Esophagus (tissue), 2 donors: ENCODE measurements at regions not wholly inside any gene's neighbourhood (a gene's known extent, or its start where the extent isn't known, plus 50 kb on each side); places are given as distances from the start of the nearest gene placed in this dataset.

Source experiments
- H3K27ac ChIP-seq, 2 donors: one replicate each; pipeline ENCODE4 v1.5.1; 2013; ENCODE audit warnings: low read depth in 2 of 2, mild to moderate bottlenecking in 2 of 2, inconsistent platforms in 1 of 2, low read length in 1 of 2, moderate library complexity in 1 of 2
- H3K27me3 ChIP-seq, 2 donors: one replicate each; pipeline ENCODE4 v1.6.1; 2013; ENCODE audit warnings: low read length in 2 of 2, control low read depth in 1 of 2, mild to moderate bottlenecking in 1 of 2; ENCODE audit not compliant: insufficient read depth in 2 of 2, control insufficient read depth in 1 of 2
- H3K36me3 ChIP-seq, 2 donors: one replicate each; pipeline ENCODE4 v1.6.1; 2013; ENCODE audit warnings: low read length in 1 of 2; ENCODE audit not compliant: control insufficient read depth in 2 of 2, insufficient read depth in 2 of 2
- H3K4me1 ChIP-seq, 2 donors: one replicate each; pipeline ENCODE4 v1.6.1; 2013; ENCODE audit warnings: low read length in 1 of 2; ENCODE audit not compliant: control insufficient read depth in 2 of 2, insufficient read depth in 2 of 2
- H3K4me3 ChIP-seq, 2 donors: one replicate each; pipeline ENCODE4 v1.5.1; 2013; ENCODE audit warnings: low read length in 2 of 2, mild to moderate bottlenecking in 2 of 2, low read depth in 1 of 2, moderate library complexity in 1 of 2
- H3K9me3 ChIP-seq, 2 donors: one replicate each; pipeline ENCODE4 v1.6.1; 2013; ENCODE audit warnings: mild to moderate bottlenecking in 2 of 2, low read depth in 1 of 2, low read length in 1 of 2, moderate library complexity in 1 of 2; ENCODE audit not compliant: control insufficient read depth in 2 of 2, insufficient read depth in 1 of 2
- WGBS, 2 donors: extraction: QIAGEN DNeasy Blood & Tissue Kit; methylation state at CpG; one replicate each; pipeline ENCODE4 v1.1.7; 2013; 5-methylcytosine and 5-hydroxymethylcytosine counted together
- donor health status: healthy with polysubstance abuse.
- donor health status: Bipolar disorder and iron deficiency.

DNA sequence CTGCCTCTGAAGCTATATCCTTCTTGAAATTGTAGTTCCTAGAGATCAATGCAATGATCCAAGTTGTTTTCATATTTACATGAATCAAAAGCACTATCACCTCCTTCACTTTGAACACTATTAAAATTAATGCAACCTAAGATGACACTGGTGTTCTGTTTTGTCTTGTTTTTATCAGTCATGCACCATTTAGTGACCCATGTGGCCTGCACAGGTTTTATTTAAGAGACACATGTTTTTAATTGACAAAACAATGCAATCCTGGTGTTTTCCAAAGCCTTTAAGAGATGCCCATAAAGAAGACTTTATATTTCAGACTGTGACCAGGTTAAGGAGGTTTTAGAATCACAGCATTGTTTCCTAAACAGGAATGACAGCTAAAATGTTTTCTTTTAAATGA, 177.5 kb downstream of the FAM181B start:
- no peaks in the 10 kb centered on the region for H3K4me1 ChIP-seq
- no peak overlapping the region for H3K27ac ChIP-seq
- H3K9me3 ChIP-seq: no peaks in the 10 kb centered on the region
- no peak overlapping the region for H3K4me3 ChIP-seq
- H3K36me3 ChIP-seq: no peaks in the 10 kb centered on the region
- no peaks in the 10 kb centered on the region for H3K27me3 ChIP-seq

DNA sequence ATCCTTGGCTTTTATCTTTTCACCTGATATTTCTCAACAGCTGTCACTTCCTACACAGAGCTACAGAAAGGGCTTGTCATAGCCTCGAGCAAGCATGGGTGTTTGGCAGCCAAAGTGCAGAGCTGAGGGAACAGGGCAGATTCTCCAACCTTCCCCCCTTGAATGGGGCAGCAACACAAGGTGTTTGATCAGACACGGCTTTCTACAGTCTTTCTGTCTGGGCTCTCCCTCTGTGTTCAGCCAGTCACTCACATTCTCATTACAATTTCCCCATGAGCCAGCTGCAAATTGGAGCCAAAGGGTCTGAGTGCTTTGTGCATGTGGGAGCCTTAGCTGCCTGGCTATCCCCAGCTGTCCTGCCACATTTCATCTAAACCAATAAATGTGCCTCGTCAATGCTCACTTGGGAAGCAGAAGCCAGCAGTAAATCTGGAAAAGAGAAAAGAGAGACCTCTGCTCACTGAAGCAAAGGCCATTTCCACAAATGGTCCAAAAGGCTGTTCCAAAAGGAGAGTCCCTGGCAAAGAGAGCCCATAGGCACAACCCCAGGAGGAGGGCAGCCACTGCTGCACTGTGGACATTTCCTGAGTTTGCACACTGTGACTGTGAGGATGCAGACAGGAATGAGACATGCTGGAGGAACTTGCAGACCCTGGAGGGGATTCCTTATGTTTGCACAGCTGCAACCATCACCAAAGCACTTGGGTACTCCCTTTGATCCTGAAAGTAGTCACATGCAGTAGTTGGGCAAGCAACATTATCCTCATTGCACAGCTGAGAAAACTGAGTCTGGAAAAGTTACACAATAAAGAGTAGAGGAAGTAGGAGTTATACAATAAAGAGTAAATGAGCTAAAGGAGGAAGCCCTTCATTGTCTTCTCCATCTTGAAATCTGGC, 186.8 kb downstream of the FAM181B start:
- no peak overlapping the region for H3K27ac ChIP-seq
- H3K9me3 ChIP-seq: no peaks in the 10 kb centered on the region
- peaks cover 0 to 2% of the 10 kb centered on the region in 2 donors for H3K27me3 ChIP-seq
- WGBS, 2 donors: 11 to 25% methylated on average over 3 of the region's 3 CpGs
- H3K4me3 ChIP-seq: no peak overlapping the region
- no peaks in the 10 kb centered on the region for H3K36me3 ChIP-seq
- no peaks in the 10 kb centered on the region for H3K4me1 ChIP-seq

DNA sequence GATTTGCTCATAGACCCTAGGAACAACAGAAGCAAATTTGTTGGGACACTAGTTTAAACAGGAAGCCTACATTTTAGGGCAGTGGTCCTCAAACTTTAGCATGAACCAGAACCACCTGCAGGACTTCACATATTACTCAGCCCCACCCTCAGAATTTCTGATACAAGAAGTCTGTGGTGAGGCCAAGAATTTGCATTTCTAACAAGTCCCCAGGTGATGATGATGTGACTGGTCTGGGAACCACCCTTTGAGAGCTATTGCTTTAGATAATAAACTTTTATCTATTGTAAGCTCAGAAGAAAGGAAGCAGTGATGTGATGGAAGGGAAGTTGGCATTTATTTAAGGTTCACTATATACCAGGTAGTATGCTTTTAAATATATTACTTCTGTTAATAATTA, 194.0 kb downstream of the FAM181B start:
- H3K4me1 ChIP-seq: no peaks in the 10 kb centered on the region
- no peaks in the 10 kb centered on the region for H3K36me3 ChIP-seq
- H3K9me3 ChIP-seq: no peaks in the 10 kb centered on the region
- no peak overlapping the region for H3K4me3 ChIP-seq
- H3K27ac ChIP-seq: no peak overlapping the region
- no peaks in the 10 kb centered on the region for H3K27me3 ChIP-seq

DNA sequence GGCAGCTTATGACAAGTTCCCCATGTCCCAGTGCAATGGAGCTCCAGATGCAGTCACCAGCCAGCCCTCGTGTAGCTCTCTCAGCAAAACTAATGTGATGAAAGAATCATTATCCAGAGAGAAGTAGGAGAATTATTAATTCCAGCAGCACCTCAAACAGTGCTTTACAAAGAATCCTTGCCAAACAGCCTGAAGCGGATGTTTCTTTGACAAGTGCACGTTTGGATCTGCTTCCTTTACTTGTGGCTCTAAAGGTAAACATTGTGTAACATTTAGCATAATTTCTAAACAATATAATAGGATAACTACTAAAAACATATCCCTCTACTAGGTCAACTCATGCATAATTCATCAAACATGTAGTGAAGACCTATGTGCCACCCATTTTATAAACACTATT, 197.0 kb downstream of the FAM181B start:
- Histone ChIP-seq H3K9me3 (no peaks in the 10 kb centered on the region), H3K36me3 (no peaks in the 10 kb centered on the region), H3K4me3 (no peak overlapping the region), H3K27ac (no peak overlapping the region), H3K4me1 (no peaks in the 10 kb centered on the region), H3K27me3 (no peaks in the 10 kb centered on the region)
- WGBS, 2 donors: 33 to 51% methylated on average over 3 of the region's 3 CpGs

DNA sequence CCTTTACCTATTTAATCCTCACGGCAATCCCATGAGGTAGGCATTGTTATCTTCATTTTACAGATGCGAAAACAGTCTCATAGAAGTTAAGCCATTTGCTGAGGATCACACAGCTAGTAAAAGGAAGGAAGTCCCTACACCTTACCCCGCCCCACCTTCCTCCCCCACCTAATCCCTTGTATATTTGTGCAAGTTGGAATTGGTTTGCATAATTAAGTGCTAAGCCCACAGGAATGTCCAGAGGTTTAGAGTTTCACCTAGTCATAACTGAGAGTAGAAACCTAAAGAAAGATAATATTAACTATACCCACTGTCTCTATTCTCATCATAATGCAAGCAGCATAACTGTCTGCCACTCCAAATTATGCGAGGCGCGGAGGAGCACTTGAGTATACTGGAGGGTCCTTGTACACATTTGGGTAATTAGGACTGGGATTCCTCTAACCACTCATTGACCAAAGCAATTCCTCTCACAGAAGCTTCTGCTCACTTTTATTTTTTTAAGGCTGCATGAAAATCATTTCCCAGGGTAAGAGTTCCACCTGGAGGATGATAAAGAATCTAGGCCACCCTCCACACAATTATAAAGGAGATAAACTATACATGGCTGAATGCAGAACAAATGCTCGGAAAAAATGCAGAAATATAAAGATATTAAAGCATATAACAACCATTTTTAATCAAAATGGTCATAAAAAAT, 199.9 kb downstream of the FAM181B start:
- Histone ChIP-seq H3K27ac (no peak overlapping the region), H3K4me3 (no peak overlapping the region), H3K4me1 (no peaks in the 10 kb centered on the region), H3K9me3 (no peaks in the 10 kb centered on the region), H3K36me3 (no peaks in the 10 kb centered on the region), H3K27me3 (no peaks in the 10 kb centered on the region)
- WGBS, 2 donors: 73 to 78% methylated on average over 7 of the region's 7 CpGs

DNA sequence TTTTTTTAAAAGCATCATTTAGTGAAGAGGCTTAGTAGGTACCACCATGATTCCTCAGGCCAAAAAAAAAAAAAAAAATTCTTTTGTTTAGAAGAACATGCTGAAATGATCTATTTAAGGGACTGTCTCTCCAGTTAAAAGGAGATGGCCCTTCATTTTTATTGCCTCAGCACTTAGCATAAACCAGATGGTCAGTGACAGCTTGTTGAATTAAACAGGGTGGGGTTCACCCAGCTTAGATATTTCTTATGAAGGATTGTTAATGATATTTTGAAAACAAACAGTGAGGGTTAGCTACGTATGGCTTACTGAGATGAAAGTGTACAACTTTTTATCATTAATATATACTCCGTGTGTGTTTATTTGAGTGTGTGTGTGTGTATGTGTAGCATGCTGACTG, 203.7 kb downstream of the FAM181B start:
- no peak overlapping the region for H3K27ac ChIP-seq
- no peaks in the 10 kb centered on the region for H3K9me3 ChIP-seq
- H3K36me3 ChIP-seq: no peaks in the 10 kb centered on the region
- no peaks in the 10 kb centered on the region for H3K27me3 ChIP-seq
- no peak overlapping the region for H3K4me3 ChIP-seq
- H3K4me1 ChIP-seq: no peaks in the 10 kb centered on the region
- 46 to 55% methylated on average over 2 of the region's 2 CpGs for WGBS, 2 donors

DNA sequence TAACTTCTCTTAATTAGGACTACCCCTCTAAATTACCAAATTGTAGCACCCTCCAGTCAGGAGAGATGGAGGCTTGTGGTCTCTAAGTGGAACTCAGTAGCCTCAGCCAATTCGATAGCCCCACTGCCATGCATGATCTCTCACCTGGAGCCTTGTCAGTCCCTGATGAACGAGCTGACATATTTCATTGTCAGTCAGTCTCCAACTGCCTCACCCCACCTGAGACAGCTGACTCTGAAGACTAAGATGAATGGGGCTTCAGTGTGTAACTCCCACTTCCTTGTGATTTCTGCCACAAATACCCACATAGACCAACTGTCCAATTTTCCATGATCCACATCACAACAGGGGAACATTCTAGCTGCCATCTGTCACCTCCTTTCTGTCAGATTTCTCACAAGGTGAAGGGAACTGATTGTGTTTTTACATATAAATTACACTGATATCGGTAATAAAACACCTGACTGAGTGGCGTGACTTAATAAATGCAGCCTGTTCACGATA, 206.5 kb downstream of the FAM181B start:
- H3K36me3 ChIP-seq: no peaks in the 10 kb centered on the region
- 80 to 84% methylated on average over 5 of the region's 5 CpGs for WGBS, 2 donors
- H3K9me3 ChIP-seq: no peaks in the 10 kb centered on the region
- H3K4me1 ChIP-seq: no peaks in the 10 kb centered on the region
- H3K27me3 ChIP-seq: no peaks in the 10 kb centered on the region
- H3K4me3 ChIP-seq: no peak overlapping the region
- H3K27ac ChIP-seq: no peak overlapping the region

DNA sequence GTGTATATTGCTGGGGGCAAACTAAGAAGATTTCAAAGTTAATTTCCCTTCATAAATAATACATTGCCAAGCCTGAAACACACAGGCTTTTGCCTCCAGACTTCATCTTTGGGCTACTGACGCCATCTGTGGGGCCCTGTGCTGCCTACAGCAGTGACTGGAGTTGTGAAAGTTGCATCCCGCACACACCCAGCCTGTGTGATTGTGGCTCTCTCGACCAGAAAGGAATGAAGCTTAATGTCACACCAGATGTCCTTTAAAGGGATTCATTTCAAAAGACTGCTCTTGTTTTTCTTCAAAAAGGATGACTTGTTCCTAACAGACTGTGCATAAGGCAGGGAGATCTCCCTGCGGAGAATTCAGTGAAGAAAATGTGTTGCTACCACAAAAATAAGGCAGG, 210.5 kb downstream of the FAM181B start:
- H3K4me1 ChIP-seq: no peaks in the 10 kb centered on the region
- no peaks in the 10 kb centered on the region for H3K36me3 ChIP-seq
- 52 to 61% methylated on average over 4 of the region's 4 CpGs for WGBS, 2 donors
- H3K9me3 ChIP-seq: no peaks in the 10 kb centered on the region
- H3K4me3 ChIP-seq: no peak overlapping the region
- no peak overlapping the region for H3K27ac ChIP-seq
- H3K27me3 ChIP-seq: no peaks in the 10 kb centered on the region

DNA sequence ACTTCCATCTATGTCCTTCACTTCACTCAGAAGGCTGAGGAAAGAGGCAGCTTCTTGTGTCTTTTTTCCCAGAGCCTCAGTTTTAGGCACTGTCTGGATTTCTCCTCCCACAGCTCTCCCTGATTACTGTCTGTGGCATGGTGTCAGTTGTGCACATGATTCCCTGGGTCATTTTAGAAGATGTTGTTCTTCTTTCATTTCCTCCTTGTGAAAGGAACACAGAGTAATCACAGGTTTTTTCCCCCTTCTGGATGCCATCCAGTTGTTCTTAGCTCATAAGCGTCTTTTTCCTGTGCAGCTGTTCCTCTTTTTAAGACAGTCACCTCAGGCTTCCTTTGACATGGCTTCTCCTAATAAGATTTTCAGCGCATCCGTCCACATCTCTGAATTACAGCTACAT, 212.2 kb downstream of the FAM181B start:
- Histone ChIP-seq H3K9me3 (no peaks in the 10 kb centered on the region), H3K36me3 (no peaks in the 10 kb centered on the region), H3K4me3 (no peak overlapping the region), H3K4me1 (no peaks in the 10 kb centered on the region), H3K27me3 (no peaks in the 10 kb centered on the region), H3K27ac (no peak overlapping the region)
- 46 to 59% methylated on average over 3 of the region's 3 CpGs for WGBS, 2 donors

DNA sequence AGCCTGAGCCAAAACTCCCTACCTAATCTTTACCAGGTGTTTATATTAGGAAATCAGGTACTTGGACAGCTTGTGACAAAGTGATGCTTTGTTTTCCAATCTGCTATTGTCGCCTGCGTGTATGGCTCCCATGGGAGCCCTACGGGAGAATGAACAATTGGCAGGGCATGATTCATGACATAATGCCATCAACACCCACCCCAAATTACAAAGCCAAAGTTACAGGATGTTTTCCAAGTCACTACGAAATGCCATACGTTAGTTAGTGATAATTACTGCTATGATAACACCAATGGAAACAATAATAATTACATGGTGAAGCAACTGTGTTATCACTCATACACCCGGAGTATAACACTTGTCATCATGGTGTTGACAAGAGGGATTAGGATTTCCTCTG, 226.4 kb downstream of the FAM181B start:
- Histone ChIP-seq H3K9me3 (no peaks in the 10 kb centered on the region), H3K4me1 (no peaks in the 10 kb centered on the region), H3K4me3 (no peak overlapping the region), H3K36me3 (no peaks in the 10 kb centered on the region), H3K27ac (no peak overlapping the region), H3K27me3 (no peaks in the 10 kb centered on the region)
- 35 to 45% methylated on average over 6 of the region's 6 CpGs for WGBS, 2 donors
